GM12878 (cell line): ENCODE measurements at regions not wholly inside any gene's neighbourhood (a gene's known extent, or its start where the extent isn't known, plus 50 kb on each side); places are given as distances from the start of the nearest gene placed in this dataset.

Experiments used
- ATAC-seq: fragments of 200-7000 bp; cut with Tn5 transposase; 3 replicates; pipeline ENCODE4 v1.9.1; 2020; ENCODE audit warnings: mild to moderate bottlenecking, moderate library complexity
- BruUV-seq: library from RNA; stranded (reverse); fragments of 400-500 nt; replicated peaks from 2 replicates; lab custom pipeline; 2021; lab: Mats Ljungman, UMichigan
- CTCF ChIA-PET: fragments of 300-600 bp; sonication (Branson Sonifier 250); formaldehyde crosslinking; extraction: SDS; loops from one replicate; lab custom pipeline; 2021; ENCODE audit warnings: inconsistent platforms; lab: Yijun Ruan, JAX
- POLR2A ChIA-PET: fragments of 350-600 bp; formaldehyde crosslinking; extraction: SDS; loops from one replicate; lab custom pipeline; 2021; ENCODE audit warnings: inconsistent platforms; lab: Charles Lee
- RAD21 ChIA-PET: fragments of 300-600 bp; sonication (Branson Sonifier 250); formaldehyde crosslinking; loops from one replicate; lab custom pipeline; 2023; ENCODE audit warnings: antibody characterized with exemption; ENCODE audit not compliant: unreplicated experiment; lab: Charles Lee
- SMC1A ChIA-PET: fragments of 300-600 bp; sonication (Branson Sonifier 250); formaldehyde crosslinking; loops from one replicate; lab custom pipeline; 2023; ENCODE audit not compliant: unreplicated experiment, uncharacterized antibody; lab: Charles Lee
- DNase-seq: peaks from one replicate; pipeline ENCODE4 v3.0.0-alpha.2; 2011; ENCODE audit warnings: low read depth, low spot score
- FAIRE-seq: peaks from 3 replicates; lab custom pipeline; 2011; peaks lifted over from hg19 to GRCh38; lab: Jason Lieb, UNC
- H2AFZ ChIP-seq: 2 replicates; pipeline ENCODE4 v1.6.0; 2011; ENCODE audit warnings: low read depth, low read length, control low read depth; ENCODE audit not compliant: control insufficient read depth
- H3K27ac ChIP-seq: 2 replicates; pipeline ENCODE4 v1.5.1; 2011; ENCODE audit warnings: control low read depth; ENCODE audit not compliant: control insufficient read depth, insufficient read depth
- H3K27me3 ChIP-seq, 2 experiments: replicated peaks in 1 of 2; 2 replicates each; pipeline versions ENCODE4 v1.6.0 to v1.6.1; 2011; ENCODE audit warnings: low read length in 1 of 2; ENCODE audit not compliant: control insufficient read depth in 2 of 2, insufficient read depth in 2 of 2
- H3K36me3 ChIP-seq, 2 experiments: 2 replicates each; pipeline ENCODE4 v1.5.1; 2011; ENCODE audit warnings: low read length in 1 of 2; ENCODE audit not compliant: control insufficient read depth in 2 of 2, insufficient read depth in 2 of 2
- H3K4me1 ChIP-seq: 2 replicates; pipeline ENCODE4 v1.6.1; 2011; ENCODE audit warnings: mild to moderate bottlenecking, low read length, moderate library complexity, mixed read lengths; ENCODE audit not compliant: control insufficient read depth, insufficient read depth
- H3K4me2 ChIP-seq: 2 replicates; pipeline ENCODE4 v1.6.0; 2011; ENCODE audit warnings: control low read depth; ENCODE audit not compliant: control insufficient read depth, insufficient read depth
- H3K4me3 ChIP-seq: fragments of 200-600 bp; sonication (generic); 2 replicates; pipeline ENCODE4 v1.5.1; 2016
- H3K79me2 ChIP-seq: 2 replicates; pipeline ENCODE4 v1.6.0; 2011; ENCODE audit warnings: low read length; ENCODE audit not compliant: control insufficient read depth, insufficient read depth
- H3K9ac ChIP-seq: 2 replicates; pipeline ENCODE4 v1.8.0; 2011; ENCODE audit warnings: low read length, control low read depth, mixed read lengths; ENCODE audit not compliant: control insufficient read depth, insufficient read depth
- H3K9me3 ChIP-seq: replicated peaks from 3 replicates; pipeline ENCODE4 v1.5.1; 2011; ENCODE audit warnings: mild to moderate bottlenecking, low read length; ENCODE audit not compliant: control insufficient read depth, insufficient read depth
- H4K20me1 ChIP-seq: 2 replicates; pipeline ENCODE4 v1.6.0; 2011; ENCODE audit not compliant: control insufficient read depth, insufficient read depth
- BCLAF1 ChIP-seq: fragments of 450-650 bp; IDR thresholded peaks from 2 replicates; pipeline ENCODE4 v1.6.1; 2017; ENCODE audit warnings: antibody characterized with exemption, mild to moderate bottlenecking, moderate library complexity
- EGR1 ChIP-seq, 2 experiments: IDR thresholded peaks; 1 replicate in 1 of 2; 2 replicates in 1 of 2; pipeline ENCODE4 v1.6.1; 2011 to 2012; ENCODE audit warnings: low read depth in 2 of 2, low read length in 2 of 2, borderline replicate concordance in 1 of 2, mild to moderate bottlenecking in 1 of 2, moderate library complexity in 1 of 2
- JUND ChIP-seq: IDR thresholded peaks from 2 replicates; pipeline ENCODE4 v1.6.1; 2012; ENCODE audit warnings: low read depth, mild to moderate bottlenecking, low read length, improper control_type of control experiment, moderate library complexity
- KLF5 ChIP-seq: fragments of 450-650 bp; IDR thresholded peaks from 2 replicates; pipeline ENCODE4 v1.6.1; 2014; ENCODE audit warnings: mild to moderate bottlenecking; ENCODE audit not compliant: partially characterized antibody
- LARP7 ChIP-seq: fragments of 450-650 bp; IDR thresholded peaks from 2 replicates; pipeline ENCODE4 v1.6.1; 2017; ENCODE audit warnings: mild to moderate bottlenecking
- PAX5 ChIP-seq: IDR thresholded peaks from 2 replicates; pipeline ENCODE4 v1.6.1; 2011; ENCODE audit warnings: low read depth, low read length, borderline replicate concordance
- PKNOX1 ChIP-seq: fragments of 450-650 bp; IDR thresholded peaks from 2 replicates; pipeline ENCODE4 v1.6.1; 2016; ENCODE audit warnings: mild to moderate bottlenecking
- POLR2AphosphoS5 ChIP-seq: IDR thresholded peaks from 2 replicates; pipeline ENCODE4 v1.6.1; 2011; ENCODE audit warnings: mild to moderate bottlenecking, low read length, inconsistent platforms
- YY1 ChIP-seq: IDR thresholded peaks from 2 replicates; pipeline ENCODE4 v1.6.1; 2011; ENCODE audit warnings: low read depth, mild to moderate bottlenecking, low read length
- WGBS: methylation state at CpG from one replicate; pipeline ENCODE4 v1.1.6; 2016; ENCODE audit warnings: low lambda C conversion rate; ENCODE audit not compliant: insufficient replicate concordance, insufficient coverage; ENCODE audit errors: missing lambda C conversion rate; 5-methylcytosine and 5-hydroxymethylcytosine counted together
- in situ Hi-C: fragments of 300-500 bp; cut with MboI; formaldehyde crosslinking; loops from 9 replicates; pipeline ENCODE4 v1.14.3; 2018; ENCODE audit warnings: mixed read lengths
- intact Hi-C: fragments of 100-400 bp; cut with micrococcal nuclease; formaldehyde crosslinking; loops from one replicate; pipeline ENCODE4 v1.14.2; 2022; ENCODE audit not compliant: unreplicated experiment
- TF ChIP-seq, protein P1 (sequence below): fragments of 450-650 bp; IDR thresholded peaks from 2 replicates; pipeline ENCODE4 v1.6.1; 2017; ENCODE audit warnings: low read depth, mild to moderate bottlenecking, moderate library complexity
- TF ChIP-seq, protein P2 (sequence below): fragments of 450-650 bp; IDR thresholded peaks from 2 replicates; pipeline ENCODE4 v1.6.1; 2018; ENCODE audit warnings: borderline replicate concordance, mild to moderate bottlenecking; ENCODE audit not compliant: partially characterized antibody

DNA sequence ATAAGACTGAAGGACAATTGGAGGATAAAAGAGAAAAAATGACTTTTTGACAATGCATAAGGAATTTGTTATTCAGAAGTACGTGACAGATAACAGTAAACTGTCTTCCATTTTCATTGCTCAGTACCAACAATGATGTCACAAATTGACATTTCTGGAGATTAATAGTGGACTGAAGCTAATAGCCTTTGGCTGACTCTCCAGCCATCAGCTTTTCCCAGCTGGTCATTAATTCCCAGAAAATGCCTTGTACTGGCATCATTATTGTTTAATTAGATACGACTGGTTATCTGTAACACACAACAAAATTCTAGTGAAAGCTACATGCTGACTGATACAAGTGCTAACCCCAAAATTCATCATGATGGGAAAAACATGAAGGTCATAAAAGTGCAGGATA lies 147.9 kb upstream of the FGF13 start (continued):
- no peak for TF ChIP-seq JUND

DNA sequence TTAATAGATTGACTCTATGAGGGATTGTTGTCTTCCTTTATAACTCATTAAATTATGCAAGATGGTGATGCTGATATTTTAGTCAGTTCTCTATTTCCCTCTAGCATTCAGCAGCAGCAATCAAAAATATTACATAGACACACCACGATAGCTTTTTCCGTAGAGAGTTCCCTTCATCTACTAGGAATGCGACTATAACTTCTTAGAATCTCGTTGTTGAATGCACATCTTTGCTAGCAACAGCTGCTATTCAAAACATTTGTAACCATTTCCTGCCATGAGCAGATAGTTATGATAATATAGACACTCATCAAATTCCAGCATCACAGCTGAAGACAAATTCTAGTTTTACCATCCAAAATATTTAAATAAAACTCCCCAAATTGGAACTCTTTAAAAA lies 147.4 kb upstream of the FGF13 start:
- Histone ChIP-seq H3K27ac (no peak overlapping the region), H2AFZ (no peak overlapping the region), H3K4me1 (no peaks in the 10 kb centered on the region), H3K4me3 (no peak overlapping the region), H4K20me1 (no peaks in the 10 kb centered on the region), H3K4me2 (no peak overlapping the region), H3K36me3 (no peaks in the 10 kb centered on the region), H3K27me3 (no peaks in the 10 kb centered on the region; a peak in 1 of 4 replicates), H3K9ac (no peak overlapping the region), H3K79me2 (no peaks in the 10 kb centered on the region), H3K9me3 (no peaks in the 10 kb centered on the region)
- BruUV-seq = no TSS peak
- ChIA-PET RAD21 (no interaction called here), POLR2A (no interaction called here), SMC1A (interaction anchor here (1.1 kb wide), 1 partner anchor 700 kb away, joined by 3 read pairs; no protein-coding TSS in a partner anchor), CTCF (no interaction called here)
- intact Hi-C loops (no loop called here), in situ Hi-C loops (no loop called here)
- ATAC-seq = no peak
- no peak for FAIRE-seq
- DNase-seq = no peak
- TF ChIP-seq EGR1 (IDR thresholded peaks at IDR 0.05; ENCODE audit: borderline replicate concordance in 1 of 2, low read depth in 2 of 2, low read length in 2 of 2) (no peak), POLR2AphosphoS5 (no peak), PAX5 (no peak), BCLAF1 (no peak), PKNOX1 (no peak), YY1 (no peak), KLF5 (no peak), LARP7 (no peak)
- TF ChIP-seq, protein P1, sequence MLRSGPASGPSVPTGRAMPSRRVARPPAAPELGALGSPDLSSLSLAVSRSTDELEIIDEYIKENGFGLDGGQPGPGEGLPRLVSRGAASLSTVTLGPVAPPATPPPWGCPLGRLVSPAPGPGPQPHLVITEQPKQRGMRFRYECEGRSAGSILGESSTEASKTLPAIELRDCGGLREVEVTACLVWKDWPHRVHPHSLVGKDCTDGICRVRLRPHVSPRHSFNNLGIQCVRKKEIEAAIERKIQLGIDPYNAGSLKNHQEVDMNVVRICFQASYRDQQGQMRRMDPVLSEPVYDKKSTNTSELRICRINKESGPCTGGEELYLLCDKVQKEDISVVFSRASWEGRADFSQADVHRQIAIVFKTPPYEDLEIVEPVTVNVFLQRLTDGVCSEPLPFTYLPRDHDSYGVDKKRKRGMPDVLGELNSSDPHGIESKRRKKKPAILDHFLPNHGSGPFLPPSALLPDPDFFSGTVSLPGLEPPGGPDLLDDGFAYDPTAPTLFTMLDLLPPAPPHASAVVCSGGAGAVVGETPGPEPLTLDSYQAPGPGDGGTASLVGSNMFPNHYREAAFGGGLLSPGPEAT = no peak
- TF ChIP-seq, protein P2, sequence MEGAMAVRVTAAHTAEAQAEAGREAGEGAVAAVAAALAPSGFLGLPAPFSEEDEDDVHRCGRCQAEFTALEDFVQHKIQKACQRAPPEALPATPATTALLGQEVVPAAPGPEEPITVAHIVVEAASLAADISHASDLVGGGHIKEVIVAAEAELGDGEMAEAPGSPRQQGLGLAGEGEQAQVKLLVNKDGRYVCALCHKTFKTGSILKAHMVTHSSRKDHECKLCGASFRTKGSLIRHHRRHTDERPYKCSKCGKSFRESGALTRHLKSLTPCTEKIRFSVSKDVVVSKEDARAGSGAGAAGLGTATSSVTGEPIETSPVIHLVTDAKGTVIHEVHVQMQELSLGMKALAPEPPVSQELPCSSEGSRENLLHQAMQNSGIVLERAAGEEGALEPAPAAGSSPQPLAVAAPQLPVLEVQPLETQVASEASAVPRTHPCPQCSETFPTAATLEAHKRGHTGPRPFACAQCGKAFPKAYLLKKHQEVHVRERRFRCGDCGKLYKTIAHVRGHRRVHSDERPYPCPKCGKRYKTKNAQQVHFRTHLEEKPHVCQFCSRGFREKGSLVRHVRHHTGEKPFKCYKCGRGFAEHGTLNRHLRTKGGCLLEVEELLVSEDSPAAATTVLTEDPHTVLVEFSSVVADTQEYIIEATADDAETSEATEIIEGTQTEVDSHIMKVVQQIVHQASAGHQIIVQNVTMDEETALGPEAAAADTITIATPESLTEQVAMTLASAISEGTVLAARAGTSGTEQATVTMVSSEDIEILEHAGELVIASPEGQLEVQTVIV = no peak
- WGBS = 41% methylated on average over 4 of the region's 4 CpGs
